Stimulated activated CD4-positive, alpha-beta T cell treated with anti-CD3 and anti-CD28 coated beads, Interleukin-15, amount 100 ng/mL, for 1 hour (primary cell): ENCODE measurements at regions not wholly inside any gene's neighbourhood (a gene's known extent, or its start where the extent isn't known, plus 50 kb on each side); places are given as distances from the start of the nearest gene placed in this dataset.
"Not testable (repeated sequence)": the region's sequence is repeated elsewhere in the genome, so short reads cannot be mapped to it uniquely, and the experiment has no call there.

ENCODE experiments used
- DNase-seq, 2 donors: peaks; one replicate each; pipeline ENCODE4 v3.0.0-alpha.2; 2020; ENCODE audit warnings: low read depth in 1 of 2, low spot score in 1 of 2

GRCh38 chr7:93048136-93048930, 69.4 kb downstream of the SAMD9 start:
- DNase-seq, result no peak

GRCh38 chr7:93047514-93048099, 70.2 kb downstream of the SAMD9 start:
- DNase-seq, result no peak

- no peak for DNase-seq
These were observed 71.1 kb downstream of the SAMD9 start for GRCh38 chr7:93046641-93047040.

GRCh38 chr7:93044147-93044810, 73.5 kb downstream of the SAMD9 start:
- DNase-seq, result no peak

GRCh38 chr7:93043385-93043985, 74.3 kb downstream of the SAMD9 start:
- no peak for DNase-seq

GRCh38 chr7:93040355-93040754, 77.4 kb downstream of the SAMD9 start:
- DNase-seq, result no peak

- DNase-seq, result no peak
These were observed 78.0 kb downstream of the SAMD9 start for GRCh38 chr7:93039786-93040185.

GRCh38 chr7:93039282-93039681, 78.5 kb downstream of the SAMD9 start:
- DNase-seq, result no peak

GRCh38 chr7:93036807-93037206, 81.0 kb downstream of the SAMD9 start:
- DNase-seq, result no peak

- no peak for DNase-seq
These were observed 81.6 kb downstream of the SAMD9 start for GRCh38 chr7:93036149-93036640.

GRCh38 chr7:93031795-93032194, 86.0 kb downstream of the SAMD9 start:
- no peak for DNase-seq

- no peak for DNase-seq
These were observed 87.1 kb downstream of the SAMD9 start for GRCh38 chr7:93030605-93031225.

GRCh38 chr7:93029056-93029455, 88.7 kb downstream of the SAMD9 start:
- DNase-seq, result no peak

- DNase-seq, result no peak
These were observed 89.2 kb downstream of the SAMD9 start for GRCh38 chr7:93028610-93029009.

GRCh38 chr7:93027044-93027443, 90.7 kb downstream of the SAMD9 start:
- no peak for DNase-seq

- DNase-seq, result no peak
These were observed 91.4 kb downstream of the SAMD9 start for GRCh38 chr7:93026425-93026824.

GRCh38 chr7:93025389-93025788, 92.4 kb downstream of the SAMD9 start:
- no peak for DNase-seq

GRCh38 chr7:93022931-93023478, 94.8 kb downstream of the SAMD9 start:
- DNase-seq, result not testable (repeated sequence)

GRCh38 chr7:93021748-93022147, 96.0 kb downstream of the SAMD9 start:
- no peak for DNase-seq

- no peak for DNase-seq
These were observed 99.1 kb downstream of the SAMD9 start for GRCh38 chr7:93018716-93019115.
